A673 (cell line): ENCODE measurements at regions not wholly inside any gene's neighbourhood (a gene's known extent, or its start where the extent isn't known, plus 50 kb on each side); places are given as distances from the start of the nearest gene placed in this dataset.

Experiments used
- EZH2 ChIP-seq: fragments of 200-600 bp; sonication (generic); IDR thresholded peaks from 2 replicates; pipeline ENCODE4 v1.6.1; 2017; ENCODE audit warnings: borderline replicate concordance, low read depth, mild to moderate bottlenecking, mixed read lengths, antibody characterized with exemption, low read length; ENCODE audit not compliant: poor library complexity, severe bottlenecking
- TF ChIP-seq, protein P1 (sequence below): fragments of 300-800, 200-600 bp; sonication (generic); conservative IDR thresholded peaks from 2 replicates; pipeline ENCODE4 v1.5.1; 2017; ENCODE audit warnings: low read depth, mild to moderate bottlenecking, antibody characterized with exemption, low read length, moderate library complexity, mixed read lengths

- TF ChIP-seq EZH2, result no peak
- TF ChIP-seq, protein P1, sequence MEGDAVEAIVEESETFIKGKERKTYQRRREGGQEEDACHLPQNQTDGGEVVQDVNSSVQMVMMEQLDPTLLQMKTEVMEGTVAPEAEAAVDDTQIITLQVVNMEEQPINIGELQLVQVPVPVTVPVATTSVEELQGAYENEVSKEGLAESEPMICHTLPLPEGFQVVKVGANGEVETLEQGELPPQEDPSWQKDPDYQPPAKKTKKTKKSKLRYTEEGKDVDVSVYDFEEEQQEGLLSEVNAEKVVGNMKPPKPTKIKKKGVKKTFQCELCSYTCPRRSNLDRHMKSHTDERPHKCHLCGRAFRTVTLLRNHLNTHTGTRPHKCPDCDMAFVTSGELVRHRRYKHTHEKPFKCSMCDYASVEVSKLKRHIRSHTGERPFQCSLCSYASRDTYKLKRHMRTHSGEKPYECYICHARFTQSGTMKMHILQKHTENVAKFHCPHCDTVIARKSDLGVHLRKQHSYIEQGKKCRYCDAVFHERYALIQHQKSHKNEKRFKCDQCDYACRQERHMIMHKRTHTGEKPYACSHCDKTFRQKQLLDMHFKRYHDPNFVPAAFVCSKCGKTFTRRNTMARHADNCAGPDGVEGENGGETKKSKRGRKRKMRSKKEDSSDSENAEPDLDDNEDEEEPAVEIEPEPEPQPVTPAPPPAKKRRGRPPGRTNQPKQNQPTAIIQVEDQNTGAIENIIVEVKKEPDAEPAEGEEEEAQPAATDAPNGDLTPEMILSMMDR, result no peak
Measured at GRCh38 chr13:99140831-99141230, 59.8 kb upstream of the UBAC2 start.
